WTC11 (cell line): ENCODE measurements at regions not wholly inside any gene's neighbourhood (a gene's known extent, or its start where the extent isn't known, plus 50 kb on each side); places are given as distances from the start of the nearest gene placed in this dataset.

Experiments used
- ATAC-seq: fragments of 200-7000 bp; cut with Tn5 transposase; 2 replicates; pipeline ENCODE4 v1.10.0; 2021; ENCODE audit warnings: mild to moderate bottlenecking, moderate library complexity
- CTCF ChIA-PET: fragments of 300-600 bp; sonication (Branson Sonifier 250); formaldehyde crosslinking; loops from one replicate; lab custom pipeline; 2021; ENCODE audit warnings: antibody characterized with exemption; lab: Charles Lee
- POLR2A ChIA-PET: fragments of 350-600 bp; sonication (Branson Sonifier 250); formaldehyde crosslinking; loops from one replicate; lab custom pipeline; 2021; ENCODE audit warnings: antibody characterized with exemption; lab: Charles Lee
- DNase-seq: peaks from one replicate; pipeline ENCODE4 v3.0.0; 2021; ENCODE audit warnings: low spot score
- H3K27ac Mint-ChIP-seq: 2 replicates; pipeline ENCODE4 v1.8.0; 2021; ENCODE audit warnings: mixed read lengths
- H3K27me3 Mint-ChIP-seq: 2 replicates; pipeline ENCODE4 v1.8.0; 2021; ENCODE audit warnings: low read depth, mild to moderate bottlenecking, moderate library complexity, mixed read lengths
- H3K36me3 Mint-ChIP-seq: 2 replicates; pipeline ENCODE4 v1.8.0; 2021; ENCODE audit warnings: mixed read lengths
- H3K4me1 Mint-ChIP-seq: 2 replicates; pipeline ENCODE4 v1.8.0; 2022; ENCODE audit warnings: mixed read lengths
- H3K4me3 Mint-ChIP-seq: 2 replicates; pipeline ENCODE4 v1.8.0; 2021; ENCODE audit warnings: mild to moderate bottlenecking, moderate library complexity, mixed read lengths
- H3K9me3 Mint-ChIP-seq: 2 replicates; pipeline ENCODE4 v1.8.0; 2021; ENCODE audit warnings: mixed read lengths
- CBFB ChIP-seq: sonication (generic); formaldehyde crosslinking; IDR thresholded peaks from 2 replicates; pipeline ENCODE4 v1.8.1; 2022; ENCODE audit warnings: mild to moderate bottlenecking, low read depth, missing genetic modification reagents
- CREB1 ChIP-seq: sonication (generic); formaldehyde crosslinking; IDR thresholded peaks from 2 replicates; pipeline ENCODE4 v1.8.0; 2023; ENCODE audit warnings: mild to moderate bottlenecking, missing genetic modification reagents
- E2F5 ChIP-seq: sonication (generic); formaldehyde crosslinking; IDR thresholded peaks from 2 replicates; pipeline ENCODE4 v1.8.1; 2022; ENCODE audit warnings: mild to moderate bottlenecking, moderate library complexity, missing genetic modification reagents
- ESRRA ChIP-seq: sonication (generic); formaldehyde crosslinking; IDR thresholded peaks from 2 replicates; pipeline ENCODE4 v1.8.1; 2022; ENCODE audit warnings: mild to moderate bottlenecking, missing genetic modification reagents, borderline replicate concordance
- HMGA2 ChIP-seq: fragments of 250-450 bp; sonication (Bioruptor Pico); IDR thresholded peaks from 2 replicates; pipeline ENCODE4 v1.4.0; 2021; ENCODE audit warnings: mild to moderate bottlenecking, moderate library complexity
- JAZF1 ChIP-seq: fragments of 250-450 bp; sonication (Bioruptor Pico); IDR thresholded peaks from 2 replicates; pipeline ENCODE4 v1.9.0; 2021; ENCODE audit warnings: moderate library complexity, mild to moderate bottlenecking, inconsistent platforms
- PREB ChIP-seq: sonication (generic); formaldehyde crosslinking; IDR thresholded peaks from 2 replicates; pipeline ENCODE4 v1.8.1; 2022; ENCODE audit warnings: mild to moderate bottlenecking, missing genetic modification reagents, moderate library complexity, borderline replicate concordance
- STAT6 ChIP-seq: sonication (generic); formaldehyde crosslinking; conservative IDR thresholded peaks from 2 replicates; pipeline ENCODE4 v1.8.1; 2023; ENCODE audit warnings: mild to moderate bottlenecking, low read depth, missing genetic modification reagents, moderate library complexity
- ZBTB21 ChIP-seq: sonication (generic); formaldehyde crosslinking; IDR thresholded peaks from 2 replicates; pipeline ENCODE4 v1.8.1; 2023; ENCODE audit warnings: mild to moderate bottlenecking, missing genetic modification reagents, borderline replicate concordance
- ZNF317 ChIP-seq: sonication (generic); formaldehyde crosslinking; IDR thresholded peaks from 2 replicates; pipeline ENCODE4 v1.8.1; 2023; ENCODE audit warnings: low read depth, mild to moderate bottlenecking, moderate library complexity, missing genetic modification reagents, borderline replicate concordance
- ZNF396 ChIP-seq: fragments of 250-450 bp; sonication (Bioruptor Pico); IDR thresholded peaks from 2 replicates; pipeline ENCODE4 v1.8.0; 2021; ENCODE audit warnings: mild to moderate bottlenecking, moderate library complexity, borderline replicate concordance
- ZNF423 ChIP-seq: fragments of 250-450 bp; sonication (Bioruptor Pico); IDR thresholded peaks from 2 replicates; pipeline ENCODE4 v2.1.2; 2022; ENCODE audit warnings: mild to moderate bottlenecking, moderate library complexity
- ZNF512 ChIP-seq: sonication (generic); formaldehyde crosslinking; IDR thresholded peaks from 2 replicates; pipeline ENCODE4 v1.8.1; 2022; ENCODE audit warnings: missing genetic modification reagents, borderline replicate concordance
- ZNF532 ChIP-seq: fragments of 250-450 bp; sonication (Bioruptor Pico); IDR thresholded peaks from 2 replicates; pipeline ENCODE4 v1.9.0; 2021; ENCODE audit warnings: mild to moderate bottlenecking, borderline replicate concordance
- ZNF671 ChIP-seq: fragments of 250-450 bp; sonication (Bioruptor Pico); IDR thresholded peaks from 2 replicates; pipeline ENCODE4 v1.8.0; 2021; ENCODE audit warnings: mild to moderate bottlenecking
- TF ChIP-seq, protein P1 (sequence below): sonication (generic); formaldehyde crosslinking; IDR thresholded peaks from 2 replicates; pipeline ENCODE4 v1.8.1; 2023; ENCODE audit warnings: mild to moderate bottlenecking, missing genetic modification reagents, moderate library complexity
- TF ChIP-seq, protein P2 (sequence below): fragments of 250-450 bp; sonication (Bioruptor Pico); IDR thresholded peaks from 2 replicates; pipeline ENCODE4 v2.1.2; 2022; ENCODE audit warnings: mild to moderate bottlenecking, moderate library complexity

- H3K9me3 Mint-ChIP-seq, result peaks cover 3% of the 10 kb centered on the region; the same call in 1 of the 2 replicates
- ATAC-seq (no peak), DNase-seq (no peak)
- TF ChIP-seq CREB1 (CRISPR knock-in tag) (no peak), CBFB (CRISPR knock-in tag) (no peak), ZNF512 (CRISPR knock-in tag) (no peak), ZNF532 (CRISPR knock-in tag) (no peak), PREB (no peak), ZNF423 (CRISPR knock-in tag) (no peak), ZBTB21 (CRISPR knock-in tag) (no peak), ZNF317 (CRISPR knock-in tag) (no peak), ESRRA (CRISPR knock-in tag) (no peak), E2F5 (CRISPR knock-in tag) (no peak), HMGA2 (CRISPR knock-in tag) (no peak)
- H3K27me3 Mint-ChIP-seq, result no peaks in the 10 kb centered on the region
- POLR2A ChIA-PET, result interaction anchor here (0.5 to 0.8 kb wide), 2 partner anchors 10 to 96 kb away, joined by 3 to 4 read pairs; no protein-coding TSS in a partner anchor
- CTCF ChIA-PET, result interaction anchor here (0.6 to 1.4 kb wide), 3 partner anchors 11 to 246 kb away, joined by 3 to 4 read pairs (median 3); no protein-coding TSS in a partner anchor
- H3K36me3 Mint-ChIP-seq, result no peaks in the 10 kb centered on the region
- no peak overlapping the region; the same call in 1 of the 2 replicates for H3K27ac Mint-ChIP-seq
- H3K4me3 Mint-ChIP-seq, result no peak overlapping the region
- H3K4me1 Mint-ChIP-seq, result peaks cover 4% of the 10 kb centered on the region
Measured at GRCh38 chr20:53668992-53669391, 75.4 kb upstream of the ZNF217 start.

DNA sequence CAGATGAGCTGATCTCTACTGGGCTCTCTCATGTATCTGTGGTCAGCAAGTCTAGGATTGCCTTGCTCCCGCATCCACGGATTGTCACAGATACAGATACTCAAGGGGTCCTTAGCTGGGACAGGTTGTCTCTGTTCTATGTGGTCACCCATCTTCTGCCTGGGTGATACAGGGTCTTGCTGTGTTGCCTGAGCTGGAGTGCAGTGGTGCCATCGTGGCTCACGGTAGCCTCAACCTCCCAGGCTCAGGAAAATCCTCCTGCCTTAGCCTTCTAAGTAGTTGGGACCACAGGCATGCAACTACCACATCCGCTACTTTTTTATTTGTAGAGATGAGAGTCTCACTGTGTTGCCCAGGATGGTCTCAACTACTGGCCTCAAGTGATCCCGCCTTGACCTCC is 72.5 kb upstream of the ZNF217 start:
- peak overlapping the region; percentile 23; the same call in 1 of the 2 replicates for H3K27ac Mint-ChIP-seq
- H3K9me3 Mint-ChIP-seq, result peaks cover 3% of the 10 kb centered on the region; the same call in 1 of the 2 replicates
- H3K36me3 Mint-ChIP-seq, result no peaks in the 10 kb centered on the region
- CTCF ChIA-PET, result no interaction called here
- peaks cover 10% of the 10 kb centered on the region for H3K4me1 Mint-ChIP-seq
- POLR2A ChIA-PET, result no interaction called here
- DNase-seq (no peak), ATAC-seq (no peak)
- no peaks in the 10 kb centered on the region for H3K27me3 Mint-ChIP-seq
- H3K4me3 Mint-ChIP-seq, result no peak overlapping the region
- no peak for TF ChIP-seq STAT6 (CRISPR knock-in tag)
- no peak for TF ChIP-seq ZNF396 (CRISPR knock-in tag)
- TF ChIP-seq, protein P1, sequence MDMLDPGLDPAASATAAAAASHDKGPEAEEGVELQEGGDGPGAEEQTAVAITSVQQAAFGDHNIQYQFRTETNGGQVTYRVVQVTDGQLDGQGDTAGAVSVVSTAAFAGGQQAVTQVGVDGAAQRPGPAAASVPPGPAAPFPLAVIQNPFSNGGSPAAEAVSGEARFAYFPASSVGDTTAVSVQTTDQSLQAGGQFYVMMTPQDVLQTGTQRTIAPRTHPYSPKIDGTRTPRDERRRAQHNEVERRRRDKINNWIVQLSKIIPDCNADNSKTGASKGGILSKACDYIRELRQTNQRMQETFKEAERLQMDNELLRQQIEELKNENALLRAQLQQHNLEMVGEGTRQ (CRISPR knock-in tag), result no peak
- TF ChIP-seq, protein P2, sequence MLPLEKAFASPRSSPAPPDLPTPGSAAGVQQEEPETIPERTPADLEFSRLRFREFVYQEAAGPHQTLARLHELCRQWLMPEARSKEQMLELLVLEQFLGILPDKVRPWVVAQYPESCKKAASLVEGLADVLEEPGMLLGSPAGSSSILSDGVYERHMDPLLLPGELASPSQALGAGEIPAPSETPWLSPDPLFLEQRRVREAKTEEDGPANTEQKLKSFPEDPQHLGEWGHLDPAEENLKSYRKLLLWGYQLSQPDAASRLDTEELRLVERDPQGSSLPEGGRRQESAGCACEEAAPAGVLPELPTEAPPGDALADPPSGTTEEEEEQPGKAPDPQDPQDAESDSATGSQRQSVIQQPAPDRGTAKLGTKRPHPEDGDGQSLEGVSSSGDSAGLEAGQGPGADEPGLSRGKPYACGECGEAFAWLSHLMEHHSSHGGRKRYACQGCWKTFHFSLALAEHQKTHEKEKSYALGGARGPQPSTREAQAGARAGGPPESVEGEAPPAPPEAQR (CRISPR knock-in tag), result no peak
- TF ChIP-seq ZNF671, result no peak
- TF ChIP-seq ZNF423 (CRISPR knock-in tag), result no peak
- no peak for TF ChIP-seq JAZF1 (CRISPR knock-in tag)
